NCI-H345 (cell line): ENCODE measurements at regions not wholly inside any gene's neighbourhood (a gene's known extent, or its start where the extent isn't known, plus 50 kb on each side); places are given as distances from the start of the nearest gene placed in this dataset.
"Not testable (repeated sequence)": the region's sequence is repeated elsewhere in the genome, so short reads cannot be mapped to it uniquely, and the experiment has no call there.

Experiments
- DNase-seq: peaks from one replicate; lab custom pipeline; 2025; lab: John Stamatoyannopoulos, UW

DNA sequence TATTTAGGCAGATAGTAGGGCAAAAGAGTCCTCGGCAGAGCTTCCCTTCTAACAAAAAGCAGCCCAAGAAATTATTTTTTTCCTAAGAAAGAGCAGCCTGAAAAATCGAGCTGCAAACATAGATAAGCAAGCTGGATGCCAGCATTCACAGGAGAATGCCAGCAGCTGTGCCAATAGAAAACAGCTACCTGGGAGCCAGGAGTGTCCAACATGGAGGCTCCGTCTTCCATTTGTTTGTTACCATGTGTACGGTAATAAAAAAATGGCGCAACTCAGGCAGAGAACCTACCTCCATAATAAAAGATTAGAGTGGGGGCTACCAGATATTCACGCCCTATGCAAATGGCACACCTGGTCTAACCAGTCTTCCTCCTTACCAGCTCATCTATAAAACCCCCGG is 77.6 kb upstream of the IPO5 start:
- DNase-seq = no peak

GRCh38 chr13:97878431-97879375 is 74.8 kb upstream of the IPO5 start:
- peak; percentile 16 for DNase-seq

DNA sequence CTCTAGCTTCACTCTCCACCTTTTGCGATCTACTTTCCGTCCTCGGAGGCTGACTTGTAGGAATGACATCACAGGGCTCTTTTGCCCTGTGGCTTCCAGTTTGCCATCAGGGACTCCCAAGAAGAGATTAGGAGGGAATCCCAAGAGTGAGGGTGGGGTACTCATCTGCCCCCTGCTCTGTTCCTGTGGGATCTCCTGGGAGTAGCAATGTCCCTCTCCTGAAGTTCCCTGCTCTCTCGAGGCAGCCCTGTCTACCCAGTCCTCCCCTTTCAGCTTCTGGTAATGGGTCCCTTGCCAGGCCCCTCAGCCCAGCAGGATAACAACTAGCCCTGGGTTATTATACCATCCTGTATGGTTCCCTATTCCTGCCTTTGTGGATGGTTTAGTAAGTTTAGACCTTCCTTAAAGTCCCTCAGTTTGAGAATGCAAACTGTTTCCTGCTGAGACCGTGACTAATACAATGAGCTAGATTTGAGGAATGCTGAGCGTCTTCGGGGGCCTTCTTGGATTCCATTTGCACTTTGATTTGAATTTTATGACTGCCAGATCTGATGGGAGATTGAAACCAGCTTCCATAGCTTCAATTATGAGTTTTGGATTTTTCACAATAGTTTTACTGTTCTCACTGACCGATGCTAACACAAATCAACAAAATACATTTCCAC is 73.7 kb upstream of the IPO5 start:
- no peak for DNase-seq

DNA sequence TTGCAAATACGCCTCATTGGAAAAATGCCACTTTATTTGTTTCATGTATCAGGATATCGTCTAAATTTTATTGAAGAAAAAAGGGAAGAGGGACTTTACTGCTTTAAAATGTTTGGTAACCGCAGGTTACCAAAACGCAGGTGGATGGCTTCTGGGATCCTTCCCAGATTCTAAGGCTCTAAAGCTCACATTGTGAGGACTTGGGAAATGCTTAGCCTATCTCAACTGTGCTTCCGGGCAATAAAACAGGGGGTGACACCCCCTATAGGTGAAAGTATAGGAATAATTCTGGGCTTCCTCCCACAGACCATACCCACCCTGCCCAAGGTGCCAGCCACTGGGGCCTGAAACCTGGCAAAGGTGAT is 73.2 kb upstream of the IPO5 start:
- no peak for DNase-seq

DNA sequence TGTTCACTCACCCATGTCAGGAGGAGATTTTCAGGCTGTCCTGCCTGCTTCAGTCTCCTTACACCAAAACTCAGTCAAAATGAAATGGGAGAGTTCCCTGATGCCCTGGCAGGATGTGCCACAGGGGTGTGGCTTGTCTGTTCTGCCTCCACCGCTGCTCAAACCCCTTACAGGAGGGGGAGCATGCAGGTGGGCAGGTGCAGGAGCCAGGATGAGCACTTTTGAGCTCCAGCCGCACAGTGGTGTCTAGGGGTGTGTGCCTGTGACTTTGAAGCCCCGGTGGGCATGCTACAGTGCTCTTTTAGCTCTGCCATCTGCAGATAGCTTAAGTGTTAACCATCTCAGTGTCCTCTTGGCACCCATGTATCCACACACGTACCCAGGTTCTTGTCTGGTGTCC is 71.9 kb upstream of the IPO5 start:
- no peak for DNase-seq

DNA sequence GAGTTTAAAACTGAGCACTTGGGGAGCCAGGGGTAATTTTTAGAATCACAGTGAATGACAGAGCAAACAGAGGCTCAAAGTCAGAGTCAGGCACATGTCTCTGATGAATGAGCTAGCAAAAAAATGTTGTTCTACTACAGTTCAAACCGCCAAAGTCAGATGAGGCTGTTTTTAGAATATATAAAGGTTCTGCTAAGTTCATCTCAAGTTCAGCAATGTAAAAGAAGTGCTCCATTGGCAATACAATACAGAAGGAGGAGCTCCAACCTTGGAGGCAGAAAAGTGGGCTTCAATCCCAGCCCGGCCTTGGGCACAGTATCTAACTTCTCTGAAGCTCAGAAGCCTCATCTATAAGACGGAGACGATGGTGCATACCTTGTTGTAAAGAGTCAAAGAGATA is 70.1 kb upstream of the IPO5 start:
- no peak for DNase-seq

DNA sequence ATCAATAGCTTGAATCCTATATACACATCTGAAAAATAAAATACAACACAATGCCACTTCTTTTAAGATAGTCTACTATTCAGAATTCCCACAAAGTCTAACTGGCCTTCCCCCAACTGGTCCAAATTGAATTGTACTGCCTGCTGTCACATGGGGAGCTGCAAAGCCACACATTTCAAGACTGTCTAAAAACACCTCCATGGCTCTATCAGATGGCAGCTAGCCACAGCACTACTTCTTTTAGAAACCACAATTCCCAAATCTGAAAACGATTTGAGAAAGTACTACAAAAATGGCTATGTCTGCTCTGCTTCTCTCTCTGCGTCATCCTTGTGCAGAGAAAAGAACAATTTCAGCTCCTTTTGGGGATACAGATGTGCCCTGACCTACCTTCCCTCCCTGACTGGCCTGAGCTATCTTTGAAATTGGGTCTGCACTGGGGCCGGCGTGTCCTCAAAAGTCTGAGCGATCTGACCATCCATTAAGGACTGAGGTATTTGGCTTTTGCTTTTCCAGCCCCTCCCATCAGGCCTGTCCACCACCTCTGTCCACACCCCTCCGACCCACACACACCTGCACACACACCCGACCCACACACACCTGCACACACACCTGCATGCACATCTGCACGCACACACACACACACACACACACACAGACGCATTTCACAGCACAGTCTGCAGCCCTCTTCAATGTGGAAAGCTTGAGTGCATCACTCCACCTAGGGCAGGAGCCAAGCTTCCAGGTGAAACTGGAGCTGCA is 68.6 kb upstream of the IPO5 start:
- no peak for DNase-seq

GRCh38 chr13:97885641-97886040 is 67.8 kb upstream of the IPO5 start:
- DNase-seq = no peak

DNA sequence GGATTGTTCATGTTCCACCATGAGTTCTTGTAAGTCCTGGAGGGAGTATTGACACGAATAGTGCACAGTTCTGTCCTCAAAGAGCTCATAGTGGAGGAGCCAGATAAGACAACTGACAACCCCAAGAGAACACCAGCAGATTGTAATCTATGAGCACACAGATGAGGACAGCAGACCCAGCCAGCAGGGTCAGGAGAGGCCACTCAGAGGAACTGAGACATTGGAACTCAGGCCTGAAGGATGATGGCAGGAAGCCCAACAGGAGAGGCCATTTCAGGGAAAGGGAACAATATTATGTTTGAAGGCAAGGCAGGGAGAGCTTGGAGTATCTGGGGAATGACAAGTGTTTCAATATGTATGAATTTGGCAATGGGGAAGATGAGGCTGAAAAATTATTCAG is 63.7 kb upstream of the IPO5 start:
- DNase-seq = no peak

DNA sequence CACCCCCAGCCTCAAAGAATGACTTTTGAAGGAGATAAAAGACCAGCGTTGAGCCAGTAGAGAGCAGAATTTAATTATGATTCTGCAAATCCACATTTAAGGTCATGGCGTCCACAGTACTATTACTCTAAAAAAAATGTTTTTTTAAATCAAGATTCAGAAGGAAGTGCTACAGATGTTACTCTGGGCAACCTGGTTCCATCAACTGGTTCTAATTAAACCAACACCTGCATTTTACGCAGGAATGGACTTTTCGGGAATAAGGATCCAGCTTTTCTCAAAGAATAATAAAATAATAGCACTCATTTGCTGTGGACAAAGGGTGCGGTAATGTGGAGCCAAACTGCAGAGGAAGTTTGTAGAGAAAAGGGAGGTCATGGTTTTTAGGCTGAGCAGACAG is 62.9 kb upstream of the IPO5 start:
- no peak for DNase-seq

GRCh38 chr13:97891964-97892363 is 61.5 kb upstream of the IPO5 start:
- DNase-seq = not testable (repeated sequence)

GRCh38 chr13:97892717-97893116 is 60.8 kb upstream of the IPO5 start:
- DNase-seq = no peak

DNA sequence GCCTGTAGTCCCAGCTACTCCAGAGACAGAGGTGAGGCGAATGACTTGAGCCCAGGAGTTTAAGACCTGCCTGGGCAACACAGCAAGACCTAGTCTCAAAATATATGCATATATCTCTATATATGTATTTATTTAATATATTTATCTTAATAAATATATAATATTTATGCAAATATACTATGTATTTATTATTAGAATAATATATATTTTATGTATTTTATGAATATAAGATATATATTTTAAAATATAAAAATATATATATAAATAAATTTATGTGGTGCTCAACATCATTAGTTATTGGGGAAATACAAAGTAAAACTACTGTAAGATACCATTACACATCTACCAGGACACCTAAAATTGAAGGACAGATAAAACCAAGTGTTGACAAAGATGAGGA is 58.1 kb upstream of the IPO5 start:
- DNase-seq = no peak

GRCh38 chr13:97896446-97896845 is 57.0 kb upstream of the IPO5 start:
- no peak for DNase-seq

- no peak for DNase-seq
Observed at GRCh38 chr13:97901716-97902115, 51.8 kb upstream of the IPO5 start.
